AG04449 (cell line): ENCODE measurements at regions not wholly inside any gene's neighbourhood (a gene's known extent, or its start where the extent isn't known, plus 50 kb on each side); places are given as distances from the start of the nearest gene placed in this dataset.

ENCODE experiments used
- CTCF ChIA-PET: fragments of 350-600 bp; formaldehyde crosslinking; extraction: SDS; loops from one replicate; lab custom pipeline; 2021; ENCODE audit warnings: antibody characterized with exemption; lab: Yijun Ruan, JAX
- POLR2A ChIA-PET: fragments of 400-600, 350-600 bp; formaldehyde crosslinking; extraction: SDS; loops from one replicate; lab custom pipeline; 2020; ENCODE audit warnings: antibody characterized with exemption, inconsistent platforms; lab: Yijun Ruan, JAX
- DNase-seq: peaks from one replicate; pipeline ENCODE4 v3.0.0-alpha.2; 2010; ENCODE audit warnings: low read depth, low spot score
- H3K4me3 ChIP-seq: 2 replicates; pipeline ENCODE4 v1.5.1; 2011; ENCODE audit warnings: low read depth, mild to moderate bottlenecking, control low read depth, low read length
- CTCF ChIP-seq: IDR thresholded peaks from one replicate; pipeline ENCODE4 v1.5.1; 2011; ENCODE audit warnings: mild to moderate bottlenecking, moderate library complexity, low read length, control low read depth, inconsistent platforms; ENCODE audit not compliant: insufficient read depth; ENCODE audit errors: missing control alignments

DNA sequence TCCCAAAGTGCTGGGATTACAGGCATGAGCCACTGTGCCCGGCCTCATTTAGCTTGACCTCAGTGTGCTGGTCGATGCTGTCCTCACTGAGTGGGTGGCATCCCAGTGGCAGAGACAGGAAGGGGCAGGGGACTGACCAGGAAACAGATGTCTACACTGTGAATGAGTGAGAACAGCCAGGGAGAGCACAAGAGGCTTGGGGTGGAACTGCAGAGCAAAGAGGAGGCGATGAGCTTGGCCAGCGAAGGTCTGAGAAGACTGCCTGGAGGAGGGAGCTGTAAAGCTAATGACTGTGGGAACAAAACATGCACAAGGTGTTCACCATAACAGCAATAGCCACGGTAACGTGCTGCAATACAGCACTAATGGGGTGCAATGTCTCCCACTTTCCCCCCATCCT is 57.2 kb upstream of the BEGAIN start:
- TF ChIP-seq CTCF = no peak
- no peak for DNase-seq
- ChIA-PET CTCF (interaction anchor here (1.1 to 13.9 kb wide), 11 partner anchors 8 to 258 kb away, joined by 3 to 261 read pairs (median 9); no protein-coding TSS in a partner anchor), POLR2A (no interaction called here)
- H3K4me3 ChIP-seq = no peak overlapping the region

GRCh38 chr14:100644784-100645183 is 57.6 kb upstream of the BEGAIN start:
- no peak for DNase-seq
- CTCF ChIA-PET = interaction anchor here (1.1 to 13.9 kb wide), 14 partner anchors 8 to 984 kb away, joined by 3 to 261 read pairs (median 8); no protein-coding TSS in a partner anchor
- no peak for TF ChIP-seq CTCF
- H3K4me3 ChIP-seq = no peak overlapping the region
- POLR2A ChIA-PET = no interaction called here

- POLR2A ChIA-PET = no interaction called here
These were observed 58.2 kb upstream of the BEGAIN start for GRCh38 chr14:100645196-100645981.

DNA sequence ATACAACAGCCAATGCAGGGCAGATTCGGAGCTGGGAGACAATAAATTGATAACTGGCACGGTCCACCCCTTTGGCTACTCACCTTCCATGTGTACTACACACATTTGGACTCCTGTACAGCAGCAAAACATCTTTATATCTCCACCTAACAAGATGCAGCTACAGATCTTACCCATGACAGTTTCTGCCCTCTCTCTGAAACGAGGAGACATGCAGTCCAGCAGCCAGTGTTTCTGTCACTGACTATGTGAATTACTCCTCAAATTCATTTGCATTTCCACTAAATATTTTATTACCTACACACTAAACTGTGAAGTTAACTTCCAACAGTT is 58.7 kb upstream of the BEGAIN start:
- POLR2A ChIA-PET = no interaction called here
- no peak overlapping the region for H3K4me3 ChIP-seq
- CTCF ChIA-PET = interaction anchor here (0.7 to 13.9 kb wide), 38 partner anchors 10 to 983 kb away, joined by 3 to 261 read pairs (median 4); no protein-coding TSS in a partner anchor
- DNase-seq = no peak
- TF ChIP-seq CTCF = no peak

More at GRCh38 chr14:100645196-100645981, 58.2 kb upstream of the BEGAIN start:
- no peak overlapping the region for H3K4me3 ChIP-seq
- CTCF ChIA-PET = interaction anchor here (0.6 to 13.9 kb wide), 39 partner anchors 9 to 985 kb away, joined by 3 to 261 read pairs (median 4); no protein-coding TSS in a partner anchor
- TF ChIP-seq CTCF = peak; percentile 87
- no peak for DNase-seq

- TF ChIP-seq CTCF = no peak
- no peak overlapping the region for H3K4me3 ChIP-seq
- ChIA-PET POLR2A (interaction anchor here (0.7 kb wide), 1 partner anchor 177 kb away, joined by 3 read pairs; the partner anchor contains the start of gene MEG3), CTCF (interaction anchor here (0.6 to 19.7 kb wide), 6 partner anchors 9 to 265 kb away, joined by 3 to 497 read pairs (median 4); partner anchors contain the start of gene WDR25)
- no peak for DNase-seq
These were observed 61.4 kb upstream of the BEGAIN start for GRCh38 chr14:100648474-100649172.

DNA sequence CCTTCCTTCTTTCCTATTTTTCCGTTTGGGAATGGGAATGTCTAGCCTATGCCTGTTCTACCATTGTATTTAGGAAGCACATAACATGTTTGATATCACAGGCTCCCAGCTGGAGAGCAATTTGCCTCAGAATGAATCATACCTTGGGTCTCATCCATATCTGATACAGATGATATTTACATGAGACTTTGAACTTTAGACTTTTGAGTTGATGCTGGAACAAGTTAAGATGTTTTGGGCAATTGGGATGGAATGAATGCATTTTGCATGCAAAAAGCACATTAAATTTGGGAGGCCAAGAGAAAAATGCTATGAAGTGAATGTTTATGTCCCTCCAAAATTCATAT is 61.9 kb upstream of the BEGAIN start:
- ChIA-PET POLR2A (no interaction called here), CTCF (interaction anchor here (0.9 to 19.7 kb wide), 3 partner anchors 8 to 265 kb away, joined by 4 to 497 read pairs (median 140); partner anchors contain the start of gene WDR25)
- no peak for DNase-seq
- no peak overlapping the region for H3K4me3 ChIP-seq
- TF ChIP-seq CTCF = no peak
